SK-N-SH (cell line): ENCODE measurements at regions not wholly inside any gene's neighbourhood (a gene's known extent, or its start where the extent isn't known, plus 50 kb on each side); places are given as distances from the start of the nearest gene placed in this dataset.

Experiments
- CTCF ChIA-PET: fragments of 300-600, 350-600 bp; formaldehyde crosslinking; extraction: SDS; loops from one replicate; lab custom pipeline; 2021; lab: Yijun Ruan, JAX
- POLR2A ChIA-PET: fragments of 350-600 bp; sonication (Branson Sonifier 250); formaldehyde crosslinking; extraction: SDS; loops from one replicate; lab custom pipeline; 2020; ENCODE audit warnings: antibody characterized with exemption, inconsistent platforms; lab: Yijun Ruan, JAX
- DNase-seq: peaks from one replicate; pipeline ENCODE4 v3.0.0; 2012
- H2AFZ ChIP-seq: fragments of 200-600 bp; sonication (generic); 2 replicates; pipeline ENCODE4 v1.8.1; 2016; ENCODE audit warnings: antibody characterized with exemption, mild to moderate bottlenecking, low read depth
- H3F3A ChIP-seq: fragments of 200-600 bp; sonication (generic); replicated peaks from 2 replicates; pipeline ENCODE3; 2016; ENCODE audit warnings: antibody characterized with exemption, mild to moderate bottlenecking; ENCODE audit not compliant: insufficient read depth
- H3K27ac ChIP-seq, 2 experiments: fragments of 200-500 bp in 1 of 2; fragments of 200-600 bp in 1 of 2; sonication (Bioruptor generic) in 1 of 2; sonication (generic), shearing (Covaris generic) in 1 of 2; 2 replicates each; pipeline versions ENCODE4 v1.5.1 to v1.6.1; 2014 to 2016; ENCODE audit warnings: low read depth in 2 of 2, inconsistent platforms in 1 of 2, low read length in 1 of 2, mild to moderate bottlenecking in 1 of 2, mixed read lengths in 1 of 2
- H3K27me3 ChIP-seq: fragments of 200-600 bp; sonication (generic), shearing (Covaris generic); 2 replicates; pipeline ENCODE4 v1.6.1; 2016; ENCODE audit warnings: mixed run types; ENCODE audit not compliant: insufficient read depth
- H3K36me3 ChIP-seq, 2 experiments: fragments of 200-500 bp in 1 of 2; fragments of 200-600 bp in 1 of 2; sonication (Bioruptor generic) in 1 of 2; sonication (generic) in 1 of 2; replicated peaks in 1 of 2; 2 replicates each; pipeline versions ENCODE3 to v1.5.1; 2014 to 2016; ENCODE audit warnings: low read length in 1 of 2, mild to moderate bottlenecking in 1 of 2; ENCODE audit not compliant: insufficient read depth in 2 of 2, control insufficient read depth in 1 of 2
- H3K4me1 ChIP-seq, 2 experiments: fragments of 200-500 bp in 1 of 2; fragments of 200-600 bp in 1 of 2; sonication (Bioruptor generic) in 1 of 2; sonication (generic), shearing (Covaris generic) in 1 of 2; 2 replicates each; pipeline versions ENCODE4 v1.5.1 to v1.6.1; 2014 to 2016; ENCODE audit warnings: low read depth in 1 of 2, low read length in 1 of 2, mixed run types in 1 of 2; ENCODE audit not compliant: insufficient read depth in 2 of 2, control insufficient read depth in 1 of 2
- H3K4me2 ChIP-seq: fragments of 200-600 bp; sonication (generic), shearing (Covaris generic); 2 replicates; pipeline ENCODE4 v1.6.1; 2017; ENCODE audit warnings: mixed run types
- H3K4me3 ChIP-seq, 2 experiments: fragments of 200-500 bp in 1 of 2; fragments of 200-600 bp in 1 of 2; sonication (Bioruptor generic) in 1 of 2; sonication (generic), shearing (Covaris generic) in 1 of 2; 2 replicates each; pipeline versions ENCODE4 v1.5.1 to v1.8.1; 2014 to 2016; ENCODE audit warnings: low read depth in 2 of 2, inconsistent platforms in 1 of 2, low read length in 1 of 2, mild to moderate bottlenecking in 1 of 2, mixed read lengths in 1 of 2, moderate library complexity in 1 of 2
- H3K79me2 ChIP-seq: fragments of 200-600 bp; sonication (generic); 2 replicates; pipeline ENCODE4 v1.8.1; 2017; ENCODE audit warnings: mild to moderate bottlenecking; ENCODE audit not compliant: insufficient read depth
- H3K9ac ChIP-seq: fragments of 200-600 bp; sonication (generic); 2 replicates; pipeline ENCODE4 v1.6.1; 2017; ENCODE audit warnings: mixed run types
- H3K9me2 ChIP-seq: fragments of 200-600 bp; sonication (generic); 2 replicates; pipeline ENCODE4 v1.6.1; 2017; ENCODE audit warnings: mixed run types
- H3K9me3 ChIP-seq: fragments of 200-600 bp; sonication (generic); 2 replicates; pipeline ENCODE4 v1.6.1; 2017; ENCODE audit warnings: mixed run types, mild to moderate bottlenecking, moderate library complexity
- H4K20me1 ChIP-seq: fragments of 200-600 bp; sonication (generic); 2 replicates; pipeline ENCODE4 v1.6.1; 2017; ENCODE audit warnings: mild to moderate bottlenecking, mixed run types; ENCODE audit not compliant: insufficient read depth
- ELF1 ChIP-seq: IDR thresholded peaks from 2 replicates; pipeline ENCODE4 v1.4.0; 2012
- EP300 ChIP-seq, 2 experiments: IDR thresholded peaks; 2 replicates each; pipeline versions ENCODE4 v1.4.0 to v1.6.1; 2012; ENCODE audit warnings: borderline replicate concordance in 1 of 2, low read depth in 1 of 2, low read length in 1 of 2
- FOSL2 ChIP-seq: IDR thresholded peaks from 2 replicates; pipeline ENCODE4 v1.4.0; 2012; ENCODE audit warnings: low read depth, mild to moderate bottlenecking, moderate library complexity, borderline replicate concordance
- FOXM1 ChIP-seq: IDR thresholded peaks from 2 replicates; pipeline ENCODE4 v1.4.0; 2012; ENCODE audit warnings: low read depth, mild to moderate bottlenecking
- IRF3 ChIP-seq: fragments of 150-350 bp; IDR thresholded peaks from 2 replicates; pipeline ENCODE4 v1.6.1; 2016; ENCODE audit warnings: mild to moderate bottlenecking, low read depth, low read length
- JUND ChIP-seq: IDR thresholded peaks from 2 replicates; pipeline ENCODE4 v1.4.0; 2012
- MAX ChIP-seq: IDR thresholded peaks from 2 replicates; pipeline ENCODE4 v1.4.0; 2012; ENCODE audit warnings: low read depth
- MEF2A ChIP-seq: IDR thresholded peaks from 2 replicates; pipeline ENCODE4 v1.4.0; 2012; ENCODE audit warnings: low read depth, borderline replicate concordance
- MXI1 ChIP-seq: IDR thresholded peaks from 2 replicates; pipeline ENCODE4 v1.6.1; 2012; ENCODE audit warnings: mild to moderate bottlenecking, low read depth, low read length, improper control_type of control experiment
- NFIC ChIP-seq: IDR thresholded peaks from 2 replicates; pipeline ENCODE4 v1.4.0; 2012; ENCODE audit warnings: borderline replicate concordance
- POLR2AphosphoS5 ChIP-seq: IDR thresholded peaks from 2 replicates; pipeline ENCODE4 v1.6.1; 2012; ENCODE audit warnings: low read depth, low read length
- REST ChIP-seq: IDR thresholded peaks from 2 replicates; pipeline ENCODE4 v1.6.1; 2012; ENCODE audit warnings: mild to moderate bottlenecking, low read depth, low read length, moderate library complexity
- RXRA ChIP-seq: IDR thresholded peaks from 2 replicates; pipeline ENCODE4 v1.4.0; 2012; ENCODE audit warnings: low read depth, mild to moderate bottlenecking, borderline replicate concordance
- SIN3A ChIP-seq: IDR thresholded peaks from 2 replicates; pipeline ENCODE4 v1.6.1; 2012; ENCODE audit warnings: low read depth, mild to moderate bottlenecking, low read length, moderate library complexity, borderline replicate concordance
- TAF1 ChIP-seq: IDR thresholded peaks from 2 replicates; pipeline ENCODE4 v1.6.1; 2012; ENCODE audit warnings: low read depth, mild to moderate bottlenecking, low read length, moderate library complexity, borderline replicate concordance
- TCF12 ChIP-seq: IDR thresholded peaks from 2 replicates; pipeline ENCODE4 v1.4.0; 2012
- TEAD4 ChIP-seq: IDR thresholded peaks from 2 replicates; pipeline ENCODE4 v1.4.0; 2012; ENCODE audit warnings: mild to moderate bottlenecking, borderline replicate concordance; ENCODE audit not compliant: insufficient read depth
- USF1 ChIP-seq: IDR thresholded peaks from 2 replicates; pipeline ENCODE4 v1.4.0; 2012; ENCODE audit warnings: low read depth, borderline replicate concordance
- YY1 ChIP-seq: IDR thresholded peaks from 2 replicates; pipeline ENCODE4 v1.4.0; 2012; ENCODE audit warnings: low read depth, mild to moderate bottlenecking
- ZBTB33 ChIP-seq: IDR thresholded peaks from 2 replicates; pipeline ENCODE4 v1.4.0; 2012; ENCODE audit warnings: low read depth, borderline replicate concordance
- WGBS: methylation state at CpG from one replicate; pipeline ENCODE4 v1.1.6; 2017; ENCODE audit warnings: low lambda C conversion rate; 5-methylcytosine and 5-hydroxymethylcytosine counted together
- TF ChIP-seq, protein P1 (sequence below): IDR thresholded peaks from 2 replicates; pipeline ENCODE4; 2012

- TF ChIP-seq MXI1, result no peak
- TF ChIP-seq FOXM1, result no peak
- no peak for TF ChIP-seq EP300 (IDR thresholded peaks at IDR 0.05; ENCODE audit: borderline replicate concordance in 1 of 2, low read depth in 1 of 2, low read length in 1 of 2)
- TF ChIP-seq IRF3, result no peak
Measured at GRCh38 chr3:29185706-29186105, 95.2 kb upstream of the RBMS3 start (continued).

DNA sequence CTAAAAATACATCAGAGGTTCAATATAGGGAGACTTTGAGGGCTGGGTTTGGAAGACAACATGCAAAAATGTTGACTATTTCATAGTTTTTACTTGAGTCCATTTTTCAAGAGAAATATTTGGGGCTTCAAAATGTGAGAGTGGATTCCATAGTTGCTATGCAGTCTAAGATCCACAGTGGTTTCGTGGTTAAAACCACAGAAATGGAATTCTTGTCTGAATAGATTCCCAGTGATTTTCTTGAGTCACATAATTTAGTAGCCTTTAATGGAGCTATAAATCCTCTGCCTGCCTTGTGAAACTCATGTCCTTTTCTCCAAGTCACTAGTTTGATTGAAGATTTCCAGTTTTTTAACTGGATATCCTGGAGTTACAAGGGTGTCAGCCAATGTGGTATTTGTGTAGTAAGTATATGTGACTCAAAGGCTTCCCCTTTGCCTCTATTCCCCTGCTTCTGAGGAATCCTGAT lies 94.7 kb upstream of the RBMS3 start:
- Histone ChIP-seq H3K4me2 (peak overlapping the region; percentile 35; the same call in 1 of the 2 replicates), H3F3A (peaks cover 55% of the 10 kb centered on the region), H3K27me3 (no peaks in the 10 kb centered on the region), H4K20me1 (no peaks in the 10 kb centered on the region), H3K27ac (peak overlapping the region; percentile 79 to 96; a peak in 3 of 4 replicates), H3K9me3 (no peaks in the 10 kb centered on the region), H3K9me2 (no peaks in the 10 kb centered on the region), H2AFZ (no peak overlapping the region), H3K4me3 (no peak overlapping the region), H3K79me2 (no peaks in the 10 kb centered on the region), H3K9ac (peak overlapping the region; percentile 59), H3K36me3 (no peaks in the 10 kb centered on the region), H3K4me1 (peaks cover 0 to 37% of the 10 kb centered on the region in 2 experiments; a peak in 2 of 4 replicates)
- ChIA-PET CTCF (interaction anchor here (1.3 kb wide), 1 partner anchor 24 kb away, joined by 3 read pairs; no protein-coding TSS in a partner anchor), POLR2A (no interaction called here)
- 27% methylated on average over 1 of the region's 1 CpG for WGBS
- no peak for DNase-seq
- TF ChIP-seq TEAD4, result peak; percentile 99
- peak; percentile 96 for TF ChIP-seq TCF12
- 0 out of 2 replicates have a peak, but pooled peaks have one; percentile 35 for TF ChIP-seq USF1
- TF ChIP-seq TAF1, result peak; percentile 19; the same call in 1 of the 2 replicates
- peak; percentile 96 for TF ChIP-seq JUND
- TF ChIP-seq SIN3A, result peak; percentile 80; the same call in 1 of the 2 replicates
- TF ChIP-seq NFIC, result peak; percentile 89; the same call in 1 of the 2 replicates
- peak; percentile 46; the same call in 1 of the 2 replicates for TF ChIP-seq REST
- no peak for TF ChIP-seq YY1
- TF ChIP-seq FOSL2, result peak; percentile 87
- no peak for TF ChIP-seq IRF3
- peak; percentile 70 to 99 for TF ChIP-seq EP300 (IDR thresholded peaks at IDR 0.05; ENCODE audit: borderline replicate concordance in 1 of 2, low read depth in 1 of 2, low read length in 1 of 2)
- peak; percentile 79 for TF ChIP-seq ZBTB33
- peak; percentile 77 for TF ChIP-seq RXRA
- TF ChIP-seq, protein P1, sequence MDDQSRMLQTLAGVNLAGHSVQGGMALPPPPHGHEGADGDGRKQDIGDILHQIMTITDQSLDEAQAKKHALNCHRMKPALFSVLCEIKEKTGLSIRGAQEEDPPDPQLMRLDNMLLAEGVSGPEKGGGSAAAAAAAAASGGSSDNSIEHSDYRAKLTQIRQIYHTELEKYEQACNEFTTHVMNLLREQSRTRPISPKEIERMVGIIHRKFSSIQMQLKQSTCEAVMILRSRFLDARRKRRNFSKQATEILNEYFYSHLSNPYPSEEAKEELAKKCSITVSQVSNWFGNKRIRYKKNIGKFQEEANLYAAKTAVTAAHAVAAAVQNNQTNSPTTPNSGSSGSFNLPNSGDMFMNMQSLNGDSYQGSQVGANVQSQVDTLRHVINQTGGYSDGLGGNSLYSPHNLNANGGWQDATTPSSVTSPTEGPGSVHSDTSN, result peak; percentile 99
- TF ChIP-seq MEF2A, result peak; percentile 78
- TF ChIP-seq MAX, result peak; percentile 24; the same call in 1 of the 2 replicates
- no peak for TF ChIP-seq ELF1
- peak; percentile 85 for TF ChIP-seq POLR2AphosphoS5
